HepG2 (cell line): ENCODE measurements at regions not wholly inside any gene's neighbourhood (a gene's known extent, or its start where the extent isn't known, plus 50 kb on each side); places are given as distances from the start of the nearest gene placed in this dataset.

ENCODE experiments used
- ATAC-seq: fragments of 200-7000 bp; cut with Tn5 transposase; 3 replicates; pipeline ENCODE4 v1.9.1; 2020; ENCODE audit warnings: mild to moderate bottlenecking, moderate library complexity
- BruUV-seq: library from RNA; stranded (reverse); fragments of 400-500 nt; replicated peaks from 2 replicates; lab custom pipeline; 2021; lab: Mats Ljungman, UMichigan
- CTCF ChIA-PET: fragments of 300-600 bp; formaldehyde crosslinking; extraction: SDS; loops from one replicate; lab custom pipeline; 2021; ENCODE audit warnings: low total read pairs, inconsistent platforms, low intra/inter-chr PET ratio; lab: Yijun Ruan, JAX
- POLR2A ChIA-PET: fragments of 350-600 bp; sonication (Branson Sonifier 250); formaldehyde crosslinking; loops from one replicate; lab custom pipeline; 2020; ENCODE audit warnings: antibody characterized with exemption, inconsistent platforms; lab: Yijun Ruan, JAX
- DNase-seq: peaks from one replicate; pipeline ENCODE4 v3.0.0-alpha.2; 2015; ENCODE audit warnings: low spot score
- FAIRE-seq: peaks from 3 replicates; lab custom pipeline; 2011; peaks lifted over from hg19 to GRCh38; lab: Jason Lieb, UNC
- H2AFZ ChIP-seq: one replicate; pipeline ENCODE4 v1.6.1; 2011; ENCODE audit warnings: low read length, inconsistent platforms
- H3K27ac ChIP-seq: fragments of 300-600 bp; 3 replicates; pipeline ENCODE4 v1.8.0; 2011; ENCODE audit warnings: mixed run types, mild to moderate bottlenecking, mixed read lengths, low read length, inconsistent platforms; ENCODE audit not compliant: insufficient read depth; ENCODE audit errors: extremely low read length
- H3K27me3 ChIP-seq, 2 experiments: fragments of 200-600 bp in 1 of 2; 2 replicates in 1 of 2; 3 replicates in 1 of 2; pipeline versions ENCODE4 v1.6.0 to v1.8.0; 2011; ENCODE audit warnings: low read length in 2 of 2, mild to moderate bottlenecking in 2 of 2, moderate library complexity in 2 of 2, inconsistent platforms in 1 of 2; ENCODE audit not compliant: insufficient read depth in 2 of 2, control insufficient read depth in 1 of 2
- H3K36me3 ChIP-seq, 2 experiments: fragments of 200-600 bp in 1 of 2; replicated peaks in 1 of 2; 2 replicates in 1 of 2; 3 replicates in 1 of 2; pipeline versions ENCODE4 v1.5.1 to v1.8.0; 2011; ENCODE audit warnings: low read length in 2 of 2, inconsistent platforms in 1 of 2; ENCODE audit not compliant: insufficient read depth in 2 of 2, control insufficient read depth in 1 of 2
- H3K4me1 ChIP-seq: 2 replicates; pipeline ENCODE4 v1.5.1; 2012; ENCODE audit warnings: low read length, inconsistent platforms; ENCODE audit not compliant: insufficient read depth
- H3K4me2 ChIP-seq: 2 replicates; pipeline ENCODE4 v1.6.0; 2011; ENCODE audit warnings: low read depth, low read length, inconsistent platforms
- H3K4me3 ChIP-seq, 3 experiments: fragments of 200-600 bp in 1 of 3; sonication (generic), shearing (Covaris generic) in 1 of 3; replicated peaks in 1 of 3; 2 replicates each; pipeline ENCODE4 v1.5.1; 2011 to 2016; ENCODE audit warnings: low read length in 3 of 3, inconsistent platforms in 2 of 3, low read depth in 2 of 3, mild to moderate bottlenecking in 2 of 3, control low read depth in 1 of 3, mixed read lengths in 1 of 3; ENCODE audit not compliant: insufficient read depth in 1 of 3
- H3K79me2 ChIP-seq: one replicate; pipeline ENCODE4 v1.6.1; 2011; ENCODE audit warnings: low read length, inconsistent platforms; ENCODE audit not compliant: insufficient read depth
- H3K9ac ChIP-seq: 2 replicates; pipeline ENCODE4 v1.6.0; 2011; ENCODE audit warnings: mild to moderate bottlenecking, low read depth, low read length, inconsistent platforms; ENCODE audit not compliant: insufficient read depth
- H3K9me3 ChIP-seq: 2 replicates; pipeline ENCODE4 v1.5.1; 2012; ENCODE audit warnings: mild to moderate bottlenecking, low read length
- H4K20me1 ChIP-seq: 2 replicates; pipeline ENCODE4 v1.6.0; 2011; ENCODE audit warnings: inconsistent platforms, mild to moderate bottlenecking, low read length, moderate library complexity; ENCODE audit not compliant: insufficient read depth
- CBX2 ChIP-seq, 2 experiments: fragments of 200-600 bp in 1 of 2; sonication (generic); formaldehyde crosslinking in 1 of 2; IDR thresholded peaks; 2 replicates each; pipeline versions ENCODE4 v1.7.0 to v1.8.1; 2018 to 2022; ENCODE audit warnings: low read depth in 2 of 2, low read length in 1 of 2, mild to moderate bottlenecking in 1 of 2, missing genetic modification reagents in 1 of 2
- CCAR2 ChIP-seq: fragments of 200-400 bp; formaldehyde crosslinking; optimal IDR thresholded peaks from 2 replicates; pipeline ENCODE3; 2018; ENCODE audit warnings: low read depth, mild to moderate bottlenecking, low read length, moderate library complexity
- CREB1 ChIP-seq, 2 experiments: fragments of 450-650 bp in 1 of 2; IDR thresholded peaks; 2 replicates each; pipeline ENCODE4 v1.6.1; 2016 to 2017; ENCODE audit warnings: control low read depth in 1 of 2, mild to moderate bottlenecking in 1 of 2, missing compliant biosample characterization in 1 of 2, missing genetic modification characterization in 1 of 2
- NAIF1 ChIP-seq: sonication (generic); formaldehyde crosslinking; IDR thresholded peaks from 2 replicates; pipeline ENCODE4 v1.5.0; 2020; ENCODE audit warnings: mild to moderate bottlenecking, missing genetic modification reagents, borderline replicate concordance
- RNF219 ChIP-seq: sonication (generic); formaldehyde crosslinking; IDR thresholded peaks from 2 replicates; pipeline ENCODE4 v1.5.0; 2020; ENCODE audit warnings: mild to moderate bottlenecking, missing genetic modification reagents
- SMAD1 ChIP-seq: sonication (generic); formaldehyde crosslinking; IDR thresholded peaks from 2 replicates; pipeline ENCODE4 v1.4.0; 2020; ENCODE audit warnings: missing genetic modification reagents, low read depth, mild to moderate bottlenecking, borderline replicate concordance
- ZNF556 ChIP-seq: sonication (generic); formaldehyde crosslinking; IDR thresholded peaks from 2 replicates; pipeline ENCODE4 v1.4.0; 2020; ENCODE audit warnings: mild to moderate bottlenecking, missing genetic modification reagents, borderline replicate concordance
- ZNF558 ChIP-seq: sonication (generic); formaldehyde crosslinking; IDR thresholded peaks from 2 replicates; pipeline ENCODE4 v1.9.0; 2022; ENCODE audit warnings: mild to moderate bottlenecking, missing genetic modification reagents, borderline replicate concordance
- ZNF841 ChIP-seq: sonication (generic); formaldehyde crosslinking; IDR thresholded peaks from 2 replicates; pipeline ENCODE4 v1.8.1; 2023; ENCODE audit warnings: missing genetic modification reagents, borderline replicate concordance
- ZSCAN5A ChIP-seq: sonication (generic); formaldehyde crosslinking; IDR thresholded peaks from 2 replicates; pipeline ENCODE4 v1.8.0; 2022; ENCODE audit warnings: mild to moderate bottlenecking, missing genetic modification reagents, borderline replicate concordance
- WGBS: methylation state at CpG from one replicate; pipeline ENCODE4 v1.1.6; 2017; ENCODE audit warnings: low lambda C conversion rate; 5-methylcytosine and 5-hydroxymethylcytosine counted together
- in situ Hi-C: cut with HindIII; loops from 2 replicates; pipeline ENCODE4 v1.10.0; 2017; ENCODE audit warnings: low pct_unique_long_range_greater_than_20kb; ENCODE audit not compliant: extremely low pct_ligation_motif_present
- intact Hi-C: fragments of 100-400 bp; cut with micrococcal nuclease; formaldehyde crosslinking; loops from one replicate; pipeline ENCODE4 v1.10.0; 2022; ENCODE audit not compliant: unreplicated experiment
- TF ChIP-seq, protein P1 (sequence below): sonication (generic); formaldehyde crosslinking; IDR thresholded peaks from 2 replicates; pipeline ENCODE4 v1.5.1; 2020; ENCODE audit warnings: missing genetic modification reagents, mild to moderate bottlenecking, borderline replicate concordance
- TF ChIP-seq, protein P2 (sequence below): IDR thresholded peaks from 2 replicates; pipeline ENCODE4 v1.6.1; 2016; ENCODE audit warnings: missing biosample characterization, missing genetic modification reagents, low read depth

GRCh38 chr5:7078101-7078500, 317.8 kb upstream of the ADCY2 start:
- POLR2A ChIA-PET, result no interaction called here
- in situ Hi-C loops, result no loop called here
- H3K9me3 ChIP-seq, result no peaks in the 10 kb centered on the region
- no peak for DNase-seq
- FAIRE-seq, result no peak
- H3K4me3 ChIP-seq, result no peak overlapping the region
- TF ChIP-seq ZNF558 (no peak), CCAR2 (no peak), CBX2 (IDR thresholded peaks at IDR 0.05; ENCODE audit: low read depth, low read length) (no peak), CBX2 (CRISPR knock-in tag; IDR thresholded peaks at IDR 0.05; ENCODE audit: low read depth) (no peak), ZNF556 (CRISPR knock-in tag) (no peak), SMAD1 (no peak), ZSCAN5A (CRISPR knock-in tag) (no peak), RNF219 (CRISPR knock-in tag) (no peak), CREB1 (IDR thresholded peaks at IDR 0.05) (no peak), CREB1 (CRISPR knock-in tag; IDR thresholded peaks at IDR 0.05) (no peak), NAIF1 (CRISPR knock-in tag) (no peak), ZNF841 (no peak)
- TF ChIP-seq, protein P1, sequence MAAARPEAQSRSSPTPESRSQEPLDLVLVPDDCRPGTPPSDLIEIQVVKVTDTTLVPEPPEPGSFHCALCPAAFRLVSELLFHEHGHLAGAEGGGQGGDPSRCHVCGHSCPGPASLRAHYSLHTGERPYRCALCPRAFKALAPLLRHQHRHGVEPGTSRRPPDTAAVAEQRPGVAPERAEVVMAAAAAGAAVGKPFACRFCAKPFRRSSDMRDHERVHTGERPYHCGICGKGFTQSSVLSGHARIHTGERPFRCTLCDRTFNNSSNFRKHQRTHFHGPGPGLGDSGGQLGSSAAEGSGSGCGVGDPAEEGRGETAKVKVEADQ (CRISPR knock-in tag), result no peak
- TF ChIP-seq, protein P2, sequence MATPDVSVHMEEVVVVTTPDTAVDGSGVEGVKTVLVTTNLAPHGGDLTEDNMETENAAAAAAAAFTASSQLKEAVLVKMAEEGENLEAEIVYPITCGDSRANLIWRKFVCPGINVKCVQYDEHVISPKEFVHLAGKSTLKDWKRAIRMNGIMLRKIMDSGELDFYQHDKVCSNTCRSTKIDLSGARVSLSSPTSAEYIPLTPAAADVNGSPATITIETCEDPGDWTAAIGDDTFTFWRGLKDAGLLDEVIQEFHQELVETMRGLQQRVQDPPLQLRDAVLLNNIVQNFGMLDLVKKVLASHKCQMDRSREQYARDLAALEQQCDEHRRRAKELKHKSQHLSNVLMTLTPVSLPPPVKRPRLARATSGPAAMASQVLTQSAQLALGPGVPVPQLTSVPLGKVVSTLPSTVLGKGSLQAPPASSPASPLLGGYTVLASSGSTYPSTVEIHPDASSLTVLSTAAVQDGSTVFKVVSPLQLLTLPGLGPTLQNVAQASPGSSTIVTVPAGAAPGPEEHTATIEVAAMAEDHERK, result no peak
- intact Hi-C loops, result no loop called here
- no peak overlapping the region for H2AFZ ChIP-seq
- BruUV-seq, result no TSS peak
- H3K9ac ChIP-seq, result no peak overlapping the region
- H3K36me3 ChIP-seq, result no peaks in the 10 kb centered on the region
- no peak for ATAC-seq
- no peaks in the 10 kb centered on the region for H3K79me2 ChIP-seq
- H3K27ac ChIP-seq, result no peak overlapping the region
- H3K27me3 ChIP-seq, result no peaks in the 10 kb centered on the region
- H3K4me1 ChIP-seq, result no peaks in the 10 kb centered on the region
- no peak overlapping the region for H3K4me2 ChIP-seq
- no peaks in the 10 kb centered on the region for H4K20me1 ChIP-seq
- CTCF ChIA-PET, result no interaction called here
- 0% methylated on average over 5 of the region's 6 CpGs for WGBS
